ENCODE measurements at regions not wholly inside any gene's neighbourhood (a gene's known extent, or its start where the extent isn't known, plus 50 kb on each side); places are given as distances from the start of the nearest gene placed in this dataset.

GRCh38 chr20:12414446-12415274 lies 497.0 kb downstream of the BTBD3 start:
- no peak for DNase-seq
- Histone ChIP-seq H3K27me3 (replicated peaks) (no peaks in the 10 kb centered on the region), H3K27ac (no peak overlapping the region), H3K36me3 (replicated peaks) (no peaks in the 10 kb centered on the region), H3K4me3 (ENCODE audit: low read depth, low read length) (no peak overlapping the region)
- no peak for TF ChIP-seq CTCF (IDR thresholded peaks at IDR 0.05; ENCODE audit: low read depth, low read length, missing control alignments)
- in situ Hi-C loops (cut with HindIII; ENCODE audit: low pct_ligation_motif_present, low sequenced_read_pairs) = no loop called here

GRCh38 chr20:12416281-12416680 lies 498.6 kb downstream of the BTBD3 start:
- in situ Hi-C loops (cut with HindIII; ENCODE audit: low pct_ligation_motif_present, low sequenced_read_pairs) = no loop called here

GRCh38 chr20:12433724-12434123 lies 516.0 kb downstream of the BTBD3 start:
- DNase-seq = no peak
- TF ChIP-seq CTCF (IDR thresholded peaks at IDR 0.05; ENCODE audit: low read depth, low read length, missing control alignments) = no peak
- no peaks in the 10 kb centered on the region for H3K36me3 ChIP-seq (replicated peaks)
- H3K27ac ChIP-seq = no peak overlapping the region
- no peaks in the 10 kb centered on the region for H3K27me3 ChIP-seq (replicated peaks)
- in situ Hi-C loops (cut with HindIII; ENCODE audit: low pct_ligation_motif_present, low sequenced_read_pairs) = no loop called here
- no peak overlapping the region for H3K4me3 ChIP-seq (ENCODE audit: low read depth, low read length)

More at GRCh38 chr20:12416281-12416680, 498.6 kb downstream of the BTBD3 start:
- TF ChIP-seq CTCF (IDR thresholded peaks at IDR 0.05; ENCODE audit: low read depth, low read length, missing control alignments) = no peak
- H3K36me3 ChIP-seq (replicated peaks) = no peaks in the 10 kb centered on the region
- H3K4me3 ChIP-seq (ENCODE audit: low read depth, low read length) = no peak overlapping the region
- no peaks in the 10 kb centered on the region for H3K27me3 ChIP-seq (replicated peaks)
- H3K27ac ChIP-seq = no peak overlapping the region
- DNase-seq = no peak

GRCh38 chr20:12434672-12435071 lies 517.0 kb downstream of the BTBD3 start:
- DNase-seq = no peak
- in situ Hi-C loops (cut with HindIII; ENCODE audit: low pct_ligation_motif_present, low sequenced_read_pairs) = no loop called here
- no peak for TF ChIP-seq CTCF (IDR thresholded peaks at IDR 0.05; ENCODE audit: low read depth, low read length, missing control alignments)
- no peaks in the 10 kb centered on the region for H3K36me3 ChIP-seq (replicated peaks)
- H3K27me3 ChIP-seq (replicated peaks) = no peaks in the 10 kb centered on the region
- H3K4me3 ChIP-seq (ENCODE audit: low read depth, low read length) = no peak overlapping the region
- H3K27ac ChIP-seq = no peak overlapping the region

- Histone ChIP-seq H3K36me3 (replicated peaks) (no peaks in the 10 kb centered on the region), H3K4me3 (ENCODE audit: low read depth, low read length) (no peak overlapping the region), H3K27ac (no peak overlapping the region), H3K27me3 (replicated peaks) (no peaks in the 10 kb centered on the region)
- no peak for DNase-seq
- no peak for TF ChIP-seq CTCF (IDR thresholded peaks at IDR 0.05; ENCODE audit: low read depth, low read length, missing control alignments)
- in situ Hi-C loops (cut with HindIII; ENCODE audit: low pct_ligation_motif_present, low sequenced_read_pairs) = no loop called here
Observed at GRCh38 chr20:12435268-12435667, 517.6 kb downstream of the BTBD3 start.

- in situ Hi-C loops (cut with HindIII; ENCODE audit: low pct_ligation_motif_present, low sequenced_read_pairs) = no loop called here
- DNase-seq = no peak
- H3K27me3 ChIP-seq (replicated peaks) = no peaks in the 10 kb centered on the region
- H3K36me3 ChIP-seq (replicated peaks) = no peaks in the 10 kb centered on the region
- H3K27ac ChIP-seq = no peak overlapping the region
- no peak overlapping the region for H3K4me3 ChIP-seq (ENCODE audit: low read depth, low read length)
- TF ChIP-seq CTCF (IDR thresholded peaks at IDR 0.05; ENCODE audit: low read depth, low read length, missing control alignments) = no peak
Observed at GRCh38 chr20:12453711-12454110, 536.0 kb downstream of the BTBD3 start.

Measured in brain microvascular endothelial cell (primary cell).